H1 (cell line): ENCODE measurements at regions not wholly inside any gene's neighbourhood (a gene's known extent, or its start where the extent isn't known, plus 50 kb on each side); places are given as distances from the start of the nearest gene placed in this dataset.

Source experiments
- CTCF ChIA-PET: fragments of 300-600 bp; sonication (Branson Sonifier 250); formaldehyde crosslinking; loops from one replicate; lab custom pipeline; 2021; ENCODE audit not compliant: partially characterized antibody; lab: Charles Lee
- POLR2A ChIA-PET: fragments of 300-600 bp; sonication (Branson Sonifier 250); formaldehyde crosslinking; loops from one replicate; lab custom pipeline; 2021; ENCODE audit warnings: inconsistent platforms; ENCODE audit not compliant: partially characterized antibody; lab: Charles Lee
- DNase-seq, 2 experiments: peaks; one replicate each; pipeline versions ENCODE4 v3.0.0 to v3.0.0-alpha.2; 2010 to 2022; ENCODE audit warnings: low spot score in 2 of 2, low read depth in 1 of 2, mixed read lengths in 1 of 2
- FAIRE-seq: peaks from 2 replicates; lab custom pipeline; 2011; peaks lifted over from hg19 to GRCh38; lab: Jason Lieb, UNC
- H2AFZ ChIP-seq: 2 replicates; pipeline ENCODE4 v1.8.1; 2012; ENCODE audit warnings: low read length, inconsistent platforms
- H2AK5ac ChIP-seq: 2 replicates; pipeline ENCODE4 v1.6.1; 2013; ENCODE audit warnings: low read depth, low read length
- H2BK120ac ChIP-seq: replicated peaks from 2 replicates; pipeline ENCODE3; 2013; ENCODE audit warnings: low read depth, low read length, inconsistent platforms
- H2BK12ac ChIP-seq: 2 replicates; pipeline ENCODE4 v1.6.1; 2013; ENCODE audit warnings: low read depth, low read length
- H2BK15ac ChIP-seq: 2 replicates; pipeline ENCODE4 v1.6.1; 2013; ENCODE audit warnings: low read length
- H2BK20ac ChIP-seq: 2 replicates; pipeline ENCODE4 v1.6.1; 2013; ENCODE audit warnings: low read length
- H2BK5ac ChIP-seq: 2 replicates; pipeline ENCODE4 v1.6.1; 2013; ENCODE audit warnings: low read depth, low read length
- H3K14ac ChIP-seq: 2 replicates; pipeline ENCODE4 v1.6.1; 2013; ENCODE audit warnings: inconsistent platforms; ENCODE audit not compliant: insufficient read length
- H3K18ac ChIP-seq: 2 replicates; pipeline ENCODE4 v1.6.1; 2013; ENCODE audit warnings: low read length; ENCODE audit errors: extremely low read depth
- H3K23ac ChIP-seq: 2 replicates; pipeline ENCODE4 v1.6.1; 2013; ENCODE audit warnings: inconsistent platforms; ENCODE audit not compliant: insufficient read length
- H3K23me2 ChIP-seq: 2 replicates; pipeline ENCODE4 v1.6.1; 2013; ENCODE audit warnings: low read depth, low read length
- H3K27ac ChIP-seq: 2 replicates; pipeline ENCODE4 v1.6.1; 2011; ENCODE audit warnings: low read depth, low read length, inconsistent platforms
- H3K27me3 ChIP-seq, 4 experiments: replicated peaks in 1 of 4; 1 replicate in 1 of 4; 2 replicates in 3 of 4; pipeline versions ENCODE4 v1.6.1 to v1.8.1; 2011 to 2013; ENCODE audit warnings: low read length in 3 of 4, mild to moderate bottlenecking in 3 of 4, inconsistent platforms in 2 of 4, mixed read lengths in 2 of 4, moderate library complexity in 1 of 4; ENCODE audit not compliant: control insufficient read depth in 3 of 4, insufficient read depth in 3 of 4; ENCODE audit errors: extremely low read depth in 1 of 4
- H3K36me3 ChIP-seq, 4 experiments: 2 replicates each; pipeline versions ENCODE4 v1.6.1 to v1.8.1; 2011 to 2013; ENCODE audit warnings: mild to moderate bottlenecking in 4 of 4, low read length in 3 of 4, moderate library complexity in 2 of 4, control low read depth in 1 of 4, inconsistent platforms in 1 of 4; ENCODE audit not compliant: insufficient read depth in 4 of 4, control insufficient read depth in 2 of 4
- H3K4ac ChIP-seq: replicated peaks from 2 replicates; pipeline ENCODE3; 2013; ENCODE audit warnings: low read length, low read depth, mixed read lengths, inconsistent platforms; ENCODE audit not compliant: insufficient read length
- H3K4me1 ChIP-seq, 4 experiments: replicated peaks in 1 of 4; 1 replicate in 1 of 4; 2 replicates in 3 of 4; pipeline versions ENCODE4 v1.6.1 to v1.8.1; 2011 to 2013; ENCODE audit warnings: low read length in 3 of 4, inconsistent platforms in 2 of 4, mixed read lengths in 1 of 4; ENCODE audit not compliant: insufficient read depth in 4 of 4, control insufficient read depth in 3 of 4
- H3K4me2 ChIP-seq, 2 experiments: 2 replicates each; pipeline versions ENCODE4 v1.6.1 to v1.8.1; 2011 to 2013; ENCODE audit warnings: low read depth in 2 of 2, low read length in 2 of 2, control low read depth in 1 of 2, inconsistent platforms in 1 of 2, mild to moderate bottlenecking in 1 of 2; ENCODE audit not compliant: insufficient read depth in 1 of 2
- H3K4me3 ChIP-seq, 4 experiments: fragments of 200-600, 300-600 bp in 1 of 4; sonication (generic), shearing (Covaris generic), sonication (Bioruptor Twin) in 1 of 4; 2 replicates each; pipeline versions ENCODE4 v1.5.1 to v1.8.1; 2011 to 2016; ENCODE audit warnings: low read length in 4 of 4, low read depth in 3 of 4, control low read depth in 2 of 4, inconsistent platforms in 2 of 4, mild to moderate bottlenecking in 2 of 4, mixed read lengths in 1 of 4, moderate library complexity in 1 of 4; ENCODE audit not compliant: insufficient read depth in 2 of 4; ENCODE audit errors: extremely low read depth in 1 of 4
- H3K56ac ChIP-seq: replicated peaks from 2 replicates; pipeline ENCODE3; 2013; ENCODE audit warnings: low read depth, mild to moderate bottlenecking, mixed read lengths, low read length, inconsistent platforms; ENCODE audit not compliant: insufficient read length
- H3K79me1 ChIP-seq: 2 replicates; pipeline ENCODE4 v1.6.1; 2013; ENCODE audit warnings: low read depth, low read length, control low read depth
- H3K79me2 ChIP-seq, 2 experiments: 2 replicates each; pipeline versions ENCODE4 v1.6.1 to v1.8.1; 2012 to 2013; ENCODE audit warnings: low read length in 2 of 2, mild to moderate bottlenecking in 2 of 2, inconsistent platforms in 1 of 2; ENCODE audit not compliant: insufficient read depth in 2 of 2, control insufficient read depth in 1 of 2
- H3K9ac ChIP-seq, 4 experiments: replicated peaks in 1 of 4; 1 replicate in 1 of 4; 2 replicates in 3 of 4; pipeline versions ENCODE4 v1.6.1 to v1.8.1; 2011 to 2013; ENCODE audit warnings: low read depth in 3 of 4, low read length in 3 of 4, control low read depth in 2 of 4, mild to moderate bottlenecking in 2 of 4, moderate library complexity in 2 of 4, inconsistent platforms in 1 of 4; ENCODE audit errors: extremely low read depth in 1 of 4
- H3K9me3 ChIP-seq, 2 experiments: 2 replicates each; pipeline versions ENCODE4 v1.6.1 to v1.8.1; 2012 to 2013; ENCODE audit warnings: mild to moderate bottlenecking in 2 of 2, moderate library complexity in 2 of 2, control low read depth in 1 of 2, inconsistent platforms in 1 of 2, low read depth in 1 of 2, low read length in 1 of 2, mixed read lengths in 1 of 2; ENCODE audit not compliant: insufficient read depth in 2 of 2
- H4K20me1 ChIP-seq, 2 experiments: replicated peaks in 1 of 2; 2 replicates each; pipeline versions ENCODE3 to v1.8.1; 2011 to 2013; ENCODE audit warnings: inconsistent platforms in 2 of 2, low read length in 2 of 2, mild to moderate bottlenecking in 1 of 2; ENCODE audit not compliant: insufficient read depth in 2 of 2, control insufficient read depth in 1 of 2
- H4K5ac ChIP-seq: 2 replicates; pipeline ENCODE4 v1.6.1; 2013; ENCODE audit warnings: low read length, low read depth, mixed read lengths, inconsistent platforms; ENCODE audit not compliant: insufficient read length
- H4K8ac ChIP-seq: 2 replicates; pipeline ENCODE4 v1.8.0; 2013; ENCODE audit warnings: mild to moderate bottlenecking, moderate library complexity, low read length, inconsistent platforms; ENCODE audit not compliant: insufficient read depth; ENCODE audit errors: extremely low read depth
- H4K91ac ChIP-seq: replicated peaks from 2 replicates; pipeline ENCODE3; 2013; ENCODE audit warnings: low read length, mixed read lengths, inconsistent platforms; ENCODE audit not compliant: insufficient read length
- BCL11A ChIP-seq, 2 experiments: IDR thresholded peaks; one replicate each; pipeline ENCODE4 v1.6.1; 2011; ENCODE audit warnings: low read depth in 2 of 2, low read length in 2 of 2, mild to moderate bottlenecking in 2 of 2
- SAP30 ChIP-seq: fragments of 300-600 bp; sonication (generic); IDR thresholded peaks from 2 replicates; pipeline ENCODE4 v1.7.1; 2012; ENCODE audit warnings: low read length, moderate library complexity, mild to moderate bottlenecking, inconsistent platforms; ENCODE audit not compliant: insufficient read depth, insufficient replicate concordance
- WGBS, 2 experiments: shearing (Covaris generic) in 1 of 2; methylation state at CpG; one replicate each; pipeline versions ENCODE4 v1.1.6 to v1.1.7; 2013 to 2015; ENCODE audit warnings: low lambda C conversion rate in 2 of 2, mixed read lengths in 2 of 2, inconsistent platforms in 1 of 2, low coverage in 1 of 2, missing lambda C conversion rate in 1 of 2; ENCODE audit not compliant: insufficient replicate concordance in 2 of 2, insufficient coverage in 1 of 2, insufficient read length in 1 of 2; ENCODE audit errors: extremely low coverage in 1 of 2, missing lambda C conversion rate in 1 of 2; 5-methylcytosine and 5-hydroxymethylcytosine counted together

GRCh38 chr9:23532282-23532681 is 293.8 kb downstream of the ELAVL2 start:
- Histone ChIP-seq H4K8ac (no peak overlapping the region), H2BK15ac (no peak overlapping the region), H2AFZ (no peak overlapping the region), H2BK120ac (no peak overlapping the region), H3K4me1 (peaks cover 0 to 3% (median 1%) of the 10 kb centered on the region in 4 experiments; a peak in 2 of 7 replicates), H2BK5ac (no peak overlapping the region), H3K14ac (no peak overlapping the region), H2AK5ac (no peak overlapping the region), H3K4me3 (no peak overlapping the region), H2BK20ac (no peak overlapping the region), H4K91ac (no peak overlapping the region), H3K9ac (no peak overlapping the region), H3K27ac (no peak overlapping the region), H3K79me1 (no peaks in the 10 kb centered on the region), H3K36me3 (no peaks in the 10 kb centered on the region; a peak in 1 of 8 replicates), H3K18ac (no peak overlapping the region), H2BK12ac (no peak overlapping the region), H3K79me2 (no peaks in the 10 kb centered on the region), H3K9me3 (no peaks in the 10 kb centered on the region), H3K4me2 (no peak overlapping the region), H4K20me1 (no peaks in the 10 kb centered on the region), H3K23ac (no peak overlapping the region), H3K23me2 (no peaks in the 10 kb centered on the region), H3K56ac (no peak overlapping the region), H3K27me3 (no peaks in the 10 kb centered on the region; a peak in 3 of 7 replicates), H4K5ac (no peak overlapping the region), H3K4ac (no peak overlapping the region)
- DNase-seq (no peak), FAIRE-seq (no peak)
- ChIA-PET CTCF (no interaction called here), POLR2A (no interaction called here)
- WGBS, 2 experiments: 90% methylated on average over 2 of the region's 2 CpGs; no CpG with 5 or more reads in 1 of the 2 experiments
- no peak for TF ChIP-seq BCL11A (IDR thresholded peaks at IDR 0.05; ENCODE audit: low read depth in 2 of 2, low read length in 2 of 2)
- TF ChIP-seq SAP30: no peak
